Left colon (tissue), 2 donors: ENCODE measurements at regions not wholly inside any gene's neighbourhood (a gene's known extent, or its start where the extent isn't known, plus 50 kb on each side); places are given as distances from the start of the nearest gene placed in this dataset.
A peak's percentile ranks its signal among the peaks of the same experiment; 100 is the strongest.

Experiments
- ATAC-seq: fragments of 200-7000 bp; cut with Tn5 transposase; one replicate; pipeline ENCODE4 v1.9.1; 2020; ENCODE audit warnings: mild to moderate bottlenecking, moderate library complexity
- DNase-seq, 2 donors: peaks; one replicate each; pipeline ENCODE4 v3.0.0-alpha.2; 2020
- intact Hi-C, 2 donors: fragments of 100-400 bp; cut with DNase I in 1 of 2; cut with micrococcal nuclease in 1 of 2; formaldehyde crosslinking; loops; one replicate each; pipeline versions ENCODE4 v1.11.2 to v1.14.0; 2022; cut with DNase I, micrococcal nuclease
- donor health status: DM: no; HTN: no; CAD: no.
- donor health status: DM: yes; HTN: yes; CAD: no.

GRCh38 chr3:24802614-24803013 is 308.0 kb upstream of the THRB start:
- intact Hi-C loops = no loop called here
- DNase-seq (no peak), ATAC-seq (no peak)

GRCh38 chr3:24804095-24804494 is 309.4 kb upstream of the THRB start:
- ATAC-seq (no peak), DNase-seq (no peak)
- intact Hi-C loops = no loop called here

GRCh38 chr3:24810881-24811280 is 316.2 kb upstream of the THRB start:
- no peak for ATAC-seq
- no peak for DNase-seq
- intact Hi-C loops = no loop called here

GRCh38 chr3:24812116-24812515 is 317.5 kb upstream of the THRB start:
- no peak for ATAC-seq
- no peak for DNase-seq
- intact Hi-C loops = no loop called here

- intact Hi-C loops = no loop called here
- DNase-seq (no peak), ATAC-seq (no peak)
Measured at GRCh38 chr3:24818055-24818454, 323.4 kb upstream of the THRB start.

GRCh38 chr3:24828011-24828410 is 333.4 kb upstream of the THRB start:
- intact Hi-C loops = no loop called here
- DNase-seq (no peak), ATAC-seq (no peak)

DNA sequence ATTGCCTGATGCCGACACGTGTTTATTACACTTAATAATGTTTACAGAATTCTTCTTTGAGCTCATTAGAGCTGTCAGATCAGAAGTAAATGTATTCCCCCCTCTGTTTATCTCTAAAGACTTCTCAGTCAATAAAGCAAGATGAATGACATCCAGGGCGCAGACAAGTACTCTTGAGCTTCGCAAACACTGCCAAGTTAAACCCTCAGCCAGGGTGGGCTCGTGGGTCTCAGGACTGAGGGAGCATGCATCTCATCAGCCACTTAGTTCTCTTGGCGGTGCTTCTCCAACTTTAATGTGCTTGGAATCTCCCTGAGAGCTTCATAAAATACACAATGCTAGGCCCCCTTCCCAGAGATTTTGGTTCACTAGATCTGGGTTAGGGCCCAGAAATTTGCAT is 333.9 kb upstream of the THRB start:
- DNase-seq = no peak
- no peak for ATAC-seq
- intact Hi-C loops = no loop called here

DNA sequence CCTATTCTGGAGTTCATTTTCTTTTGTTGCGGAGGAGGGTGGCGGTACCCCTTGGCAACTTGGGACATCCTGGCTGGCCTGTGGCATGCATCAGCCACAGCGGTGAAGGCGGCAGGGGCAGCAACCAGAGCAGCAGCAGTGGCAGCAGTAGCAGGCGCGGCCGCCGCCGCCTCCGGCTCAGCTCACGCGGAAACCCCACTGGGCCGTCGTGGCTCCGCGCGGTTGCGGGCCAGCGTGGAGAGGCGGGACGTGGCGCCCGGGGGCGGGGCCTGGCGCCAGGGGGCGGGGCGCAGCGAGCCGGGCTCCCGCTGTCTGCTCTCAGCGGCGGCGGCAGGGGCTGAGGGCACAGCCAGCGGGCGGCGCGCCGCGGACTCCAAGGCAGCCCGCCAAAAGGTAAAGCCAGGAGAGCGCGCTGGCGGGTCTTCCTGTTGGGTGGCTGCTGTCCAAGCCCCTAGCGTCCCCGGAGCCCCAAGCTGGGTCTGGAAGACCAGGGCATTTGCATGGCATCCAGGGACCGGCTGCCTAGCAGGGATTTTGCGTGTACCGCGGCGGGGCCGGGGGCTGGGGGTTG is 334.4 kb upstream of the THRB start:
- intact Hi-C loops = no loop called here
- ATAC-seq (peak; percentile 93), DNase-seq (peak in 1 of 2 donors; percentile 35)

DNA sequence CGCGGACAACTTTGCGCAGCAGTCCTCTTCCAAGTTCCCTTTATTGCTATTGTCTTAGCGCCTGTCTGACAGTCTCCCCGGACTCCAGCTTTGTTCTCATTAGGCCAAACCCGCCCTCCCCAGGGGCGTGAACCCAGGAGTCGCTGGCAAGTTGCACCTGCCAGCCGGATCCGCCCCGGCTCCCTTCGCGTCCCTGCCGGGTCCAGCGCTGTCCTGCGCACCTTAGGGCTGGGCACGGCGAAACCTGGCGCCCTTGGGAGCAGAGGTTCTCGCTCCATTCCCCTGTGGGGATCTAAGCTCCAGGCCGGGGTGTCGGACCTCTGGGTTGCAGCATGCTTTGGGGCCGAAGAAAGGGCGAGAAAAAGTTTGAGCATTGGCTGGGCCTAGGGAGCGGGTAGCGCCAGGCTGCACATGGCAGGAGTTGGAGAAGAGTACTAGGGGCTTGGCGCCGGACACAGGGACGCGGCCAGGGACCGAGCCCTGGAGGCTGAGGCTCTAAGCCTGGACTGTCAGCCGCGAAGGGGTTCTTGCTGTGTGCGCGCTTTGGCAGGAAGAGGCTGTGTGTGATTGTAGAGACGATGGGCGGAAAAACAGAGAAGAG is 335.1 kb upstream of the THRB start:
- intact Hi-C loops = no loop called here
- DNase-seq (peak in 1 of 2 donors; percentile 39), ATAC-seq (peak; percentile 88)

DNA sequence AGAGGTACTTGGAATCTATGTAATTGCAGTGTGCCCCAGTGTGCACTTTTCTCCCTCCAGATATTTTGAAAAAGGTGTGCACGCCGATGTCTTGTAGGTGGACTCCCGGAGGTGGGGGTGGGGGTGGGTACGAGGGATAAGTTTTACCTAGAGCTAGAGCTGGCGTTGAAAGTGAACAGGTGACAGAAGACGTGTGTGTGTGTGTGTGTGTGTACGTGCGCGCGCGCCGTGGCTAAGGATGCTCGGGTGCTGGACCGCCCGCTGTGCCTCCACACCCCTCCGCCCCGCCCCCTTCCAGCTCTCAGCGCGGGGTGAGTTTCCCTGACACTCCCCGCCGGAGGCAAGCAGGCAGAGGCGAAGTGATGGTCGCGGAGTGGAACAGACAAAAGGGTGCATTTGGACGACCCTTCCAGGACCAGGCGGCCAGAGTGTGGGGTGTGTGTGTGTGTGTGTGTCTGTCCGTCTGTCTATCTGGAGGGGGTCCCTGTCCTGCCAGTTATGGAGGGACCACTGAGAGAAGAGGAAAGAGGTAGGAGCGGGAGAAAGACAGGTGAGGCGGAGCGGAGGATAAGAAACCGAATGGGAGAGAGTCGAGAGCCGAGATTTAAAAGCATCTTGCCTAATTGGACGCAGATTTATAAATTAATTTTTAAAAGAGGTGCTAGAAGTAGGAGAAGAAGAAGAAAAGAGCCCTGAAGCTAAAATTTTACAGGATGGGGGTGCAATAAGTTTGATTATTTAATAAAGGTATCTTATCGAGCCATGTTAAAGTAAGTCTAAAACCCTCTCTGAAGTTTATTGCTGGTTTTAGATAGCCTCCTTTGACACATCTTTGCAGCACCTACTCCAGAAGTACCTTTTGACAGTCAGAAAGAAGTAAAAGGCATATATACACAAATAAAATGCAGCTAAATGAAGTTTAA is 335.8 kb upstream of the THRB start:
- intact Hi-C loops = no loop called here
- DNase-seq = peak in 1 of 2 donors; percentile 10
- no peak for ATAC-seq

DNA sequence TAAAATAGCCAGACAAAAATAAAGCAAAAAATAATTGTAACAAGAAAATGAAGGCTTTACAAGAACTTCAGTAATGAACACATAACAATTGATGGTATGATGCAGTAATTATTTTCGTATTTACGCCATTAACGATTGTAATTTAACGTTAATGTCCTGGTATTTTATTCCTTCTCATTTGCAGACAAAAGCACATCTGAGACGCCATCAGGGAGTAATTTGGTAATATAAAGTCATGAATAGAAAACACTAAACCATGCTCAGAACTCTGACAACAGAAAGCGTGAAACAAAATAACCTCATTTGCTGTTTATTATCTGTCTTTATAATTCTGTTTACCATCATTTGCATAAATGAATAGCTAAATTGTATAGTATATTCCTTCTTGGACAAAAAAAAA is 336.6 kb upstream of the THRB start:
- intact Hi-C loops = no loop called here
- DNase-seq (no peak), ATAC-seq (no peak)

DNA sequence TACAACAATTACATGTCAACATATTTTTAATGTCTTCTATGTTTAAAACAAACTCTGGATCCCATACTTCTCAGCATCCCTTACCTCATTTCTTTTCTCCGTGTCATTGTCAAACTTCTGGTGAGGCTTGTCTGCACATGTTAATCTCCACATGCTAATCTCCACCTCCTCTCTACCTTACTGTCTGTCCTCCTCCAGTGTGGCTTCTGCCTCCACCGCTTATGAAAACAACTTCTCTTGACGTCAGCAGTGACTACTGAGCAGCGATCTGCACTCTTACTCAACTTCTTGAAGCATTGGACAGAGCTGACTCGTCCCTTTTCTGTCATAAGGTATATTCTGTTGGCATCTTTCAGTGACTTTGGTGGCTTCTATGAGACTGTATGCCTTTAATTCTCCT is 338.2 kb upstream of the THRB start:
- intact Hi-C loops = no loop called here
- no peak for ATAC-seq

GRCh38 chr3:24834442-24834841 is 339.8 kb upstream of the THRB start:
- DNase-seq (no peak), ATAC-seq (no peak)
- intact Hi-C loops = no loop called here

More for the DNA sequence above, 338.2 kb upstream of the THRB start:
- DNase-seq = no peak

- DNase-seq (no peak), ATAC-seq (no peak)
- intact Hi-C loops = no loop called here
Measured at GRCh38 chr3:24835510-24835909, 340.9 kb upstream of the THRB start.

- ATAC-seq = no peak
- DNase-seq = no peak
- intact Hi-C loops = no loop called here
Measured at GRCh38 chr3:24837601-24838000, 343.0 kb upstream of the THRB start.

GRCh38 chr3:24838533-24838932 is 343.9 kb upstream of the THRB start:
- ATAC-seq (no peak), DNase-seq (no peak)
- intact Hi-C loops = no loop called here

DNA sequence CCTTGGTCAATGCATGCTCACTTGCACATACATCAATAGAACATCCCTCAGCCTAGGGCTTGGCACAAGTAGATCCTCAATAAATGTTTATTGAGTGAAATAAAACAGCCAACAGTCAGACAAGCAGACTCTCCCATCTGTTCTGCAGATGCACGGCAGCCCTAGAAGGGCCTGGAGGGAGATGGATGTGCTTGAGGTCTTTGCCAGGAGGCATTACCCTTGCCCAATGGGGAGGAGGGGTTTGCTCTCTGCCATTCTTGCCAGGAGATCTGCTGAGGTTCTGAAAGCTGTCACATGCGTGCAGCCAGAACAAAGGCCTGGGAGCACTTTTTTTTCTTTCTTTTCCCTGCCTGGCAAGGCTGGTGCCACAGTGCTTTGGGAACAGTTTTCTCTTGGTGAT is 349.3 kb upstream of the THRB start:
- intact Hi-C loops = no loop called here
- DNase-seq = peak in 1 of 2 donors; percentile 69

DNA sequence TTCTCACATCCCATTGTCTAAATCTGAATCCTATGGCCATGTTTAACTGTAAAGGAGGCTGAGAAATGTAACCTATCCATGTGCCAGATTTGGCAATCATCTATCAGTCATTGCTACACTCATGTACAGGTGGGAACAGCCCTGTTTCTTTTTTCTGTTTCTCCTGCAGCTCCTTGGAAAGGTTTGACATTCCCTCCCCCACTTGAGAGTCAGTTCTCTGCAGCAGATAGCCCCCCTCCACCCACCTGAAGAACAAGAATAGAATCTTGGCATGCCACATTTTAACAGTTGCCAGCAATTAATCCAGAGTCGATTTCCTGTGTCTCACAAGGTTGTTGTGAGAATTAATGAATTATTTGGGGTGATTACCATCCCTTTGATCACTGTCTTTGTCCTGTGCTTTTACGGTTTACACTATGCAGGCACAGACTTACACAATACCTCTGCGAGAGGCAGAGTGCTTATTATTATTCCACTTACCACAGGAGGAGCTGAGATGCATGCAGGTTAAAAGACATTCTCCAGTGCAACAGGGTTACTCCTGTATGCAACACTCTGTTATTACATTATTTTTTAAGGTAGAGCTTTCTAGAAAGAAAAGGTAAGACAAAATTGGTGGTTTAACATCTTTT is 351.0 kb upstream of the THRB start:
- intact Hi-C loops = no loop called here
- DNase-seq = no peak
- ATAC-seq = no peak

More for the DNA sequence above, 349.3 kb upstream of the THRB start:
- ATAC-seq = peak; percentile 19

- intact Hi-C loops = no loop called here
- no peak for ATAC-seq
Measured at GRCh38 chr3:24846286-24846860, 351.7 kb upstream of the THRB start.

More at GRCh38 chr3:24846286-24846860, 351.7 kb upstream of the THRB start:
- no peak for DNase-seq
